ENCODE measurements at regions not wholly inside any gene's neighbourhood (a gene's known extent, or its start where the extent isn't known, plus 50 kb on each side); places are given as distances from the start of the nearest gene placed in this dataset.

DNA sequence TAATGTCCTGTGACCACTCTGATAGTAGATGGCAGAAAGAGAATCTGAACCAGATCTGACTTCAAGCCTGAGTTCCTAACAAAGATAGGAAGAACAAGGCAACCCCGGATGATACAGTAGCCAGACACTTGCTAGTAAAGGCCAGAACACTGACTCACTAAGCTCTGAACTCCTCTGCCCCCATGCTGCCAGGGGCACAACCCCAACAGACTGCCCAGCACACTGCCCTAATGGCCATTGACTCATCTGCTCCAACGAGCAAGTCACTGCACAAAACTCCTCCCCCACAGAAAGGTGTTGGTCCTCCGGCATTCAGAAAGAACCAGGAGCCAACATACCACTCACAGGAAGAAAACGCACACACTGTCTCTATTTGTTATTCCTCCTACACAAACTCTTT, 179.6 kb upstream of the NUDT4 start:
- TF ChIP-seq CTCF (conservative IDR thresholded peaks at IDR 0.05; ENCODE audit: low read depth, low read length) (no peak), EZH2 (IDR thresholded peaks at IDR 0.05; ENCODE audit: low read length, unreplicated experiment) (no peak), EZH2phosphoT487 (IDR thresholded peaks at IDR 0.05; ENCODE audit: borderline replicate concordance, low read length) (no peak)

Measured in PC-3 (cell line).